GM12878 (cell line): ENCODE measurements at regions not wholly inside any gene's neighbourhood (a gene's known extent, or its start where the extent isn't known, plus 50 kb on each side); places are given as distances from the start of the nearest gene placed in this dataset.
A peak's percentile ranks its signal among the peaks of the same experiment; 100 is the strongest.

ENCODE experiments used
- ATAC-seq: fragments of 200-7000 bp; cut with Tn5 transposase; 3 replicates; pipeline ENCODE4 v1.9.1; 2020; ENCODE audit warnings: mild to moderate bottlenecking, moderate library complexity
- BruUV-seq: library from RNA; stranded (reverse); fragments of 400-500 nt; replicated peaks from 2 replicates; lab custom pipeline; 2021; lab: Mats Ljungman, UMichigan
- CTCF ChIA-PET: fragments of 300-600 bp; sonication (Branson Sonifier 250); formaldehyde crosslinking; extraction: SDS; loops from one replicate; lab custom pipeline; 2021; ENCODE audit warnings: inconsistent platforms; lab: Yijun Ruan, JAX
- POLR2A ChIA-PET: fragments of 350-600 bp; formaldehyde crosslinking; extraction: SDS; loops from one replicate; lab custom pipeline; 2021; ENCODE audit warnings: inconsistent platforms; lab: Charles Lee
- RAD21 ChIA-PET: fragments of 300-600 bp; sonication (Branson Sonifier 250); formaldehyde crosslinking; loops from one replicate; lab custom pipeline; 2023; ENCODE audit warnings: antibody characterized with exemption; ENCODE audit not compliant: unreplicated experiment; lab: Charles Lee
- SMC1A ChIA-PET: fragments of 300-600 bp; sonication (Branson Sonifier 250); formaldehyde crosslinking; loops from one replicate; lab custom pipeline; 2023; ENCODE audit not compliant: unreplicated experiment, uncharacterized antibody; lab: Charles Lee
- DNase-seq: peaks from one replicate; pipeline ENCODE4 v3.0.0-alpha.2; 2011; ENCODE audit warnings: low read depth, low spot score
- FAIRE-seq: peaks from 3 replicates; lab custom pipeline; 2011; peaks lifted over from hg19 to GRCh38; lab: Jason Lieb, UNC
- H2AFZ ChIP-seq: 2 replicates; pipeline ENCODE4 v1.6.0; 2011; ENCODE audit warnings: low read depth, low read length, control low read depth; ENCODE audit not compliant: control insufficient read depth
- H3K27ac ChIP-seq: 2 replicates; pipeline ENCODE4 v1.5.1; 2011; ENCODE audit warnings: control low read depth; ENCODE audit not compliant: control insufficient read depth, insufficient read depth
- H3K27me3 ChIP-seq, 2 experiments: replicated peaks in 1 of 2; 2 replicates each; pipeline versions ENCODE4 v1.6.0 to v1.6.1; 2011; ENCODE audit warnings: low read length in 1 of 2; ENCODE audit not compliant: control insufficient read depth in 2 of 2, insufficient read depth in 2 of 2
- H3K36me3 ChIP-seq, 2 experiments: 2 replicates each; pipeline ENCODE4 v1.5.1; 2011; ENCODE audit warnings: low read length in 1 of 2; ENCODE audit not compliant: control insufficient read depth in 2 of 2, insufficient read depth in 2 of 2
- H3K4me1 ChIP-seq: 2 replicates; pipeline ENCODE4 v1.6.1; 2011; ENCODE audit warnings: mild to moderate bottlenecking, low read length, moderate library complexity, mixed read lengths; ENCODE audit not compliant: control insufficient read depth, insufficient read depth
- H3K4me2 ChIP-seq: 2 replicates; pipeline ENCODE4 v1.6.0; 2011; ENCODE audit warnings: control low read depth; ENCODE audit not compliant: control insufficient read depth, insufficient read depth
- H3K4me3 ChIP-seq: fragments of 200-600 bp; sonication (generic); 2 replicates; pipeline ENCODE4 v1.5.1; 2016
- H3K79me2 ChIP-seq: 2 replicates; pipeline ENCODE4 v1.6.0; 2011; ENCODE audit warnings: low read length; ENCODE audit not compliant: control insufficient read depth, insufficient read depth
- H3K9ac ChIP-seq: 2 replicates; pipeline ENCODE4 v1.8.0; 2011; ENCODE audit warnings: low read length, control low read depth, mixed read lengths; ENCODE audit not compliant: control insufficient read depth, insufficient read depth
- H3K9me3 ChIP-seq: replicated peaks from 3 replicates; pipeline ENCODE4 v1.5.1; 2011; ENCODE audit warnings: mild to moderate bottlenecking, low read length; ENCODE audit not compliant: control insufficient read depth, insufficient read depth
- H4K20me1 ChIP-seq: 2 replicates; pipeline ENCODE4 v1.6.0; 2011; ENCODE audit not compliant: control insufficient read depth, insufficient read depth
- BMI1 ChIP-seq: fragments of 450-650 bp; IDR thresholded peaks from 2 replicates; pipeline ENCODE4 v1.6.1; 2016; ENCODE audit warnings: mild to moderate bottlenecking, moderate library complexity, borderline replicate concordance
- CHD4 ChIP-seq: fragments of 200-600 bp; sonication (generic); IDR thresholded peaks from 2 replicates; pipeline ENCODE4 v1.6.1; 2016; ENCODE audit warnings: mild to moderate bottlenecking
- CUX1 ChIP-seq: IDR thresholded peaks from 2 replicates; pipeline ENCODE4 v1.6.1; 2012; ENCODE audit warnings: improper control_type of control experiment, low read depth, low read length; ENCODE audit not compliant: insufficient replicate concordance
- EP300 ChIP-seq, 2 experiments: fragments of 150-350 bp in 1 of 2; IDR thresholded peaks; 2 replicates each; pipeline ENCODE4 v1.6.1; 2011 to 2012; ENCODE audit warnings: low read depth in 2 of 2, low read length in 2 of 2, borderline replicate concordance in 1 of 2, improper control_type of control experiment in 1 of 2, inconsistent platforms in 1 of 2; ENCODE audit not compliant: control insufficient read depth in 1 of 2
- EZH2 ChIP-seq: IDR thresholded peaks from 2 replicates; pipeline ENCODE4 v1.6.1; 2012; ENCODE audit warnings: low read depth, mild to moderate bottlenecking, control low read depth, inconsistent platforms, low read length, borderline replicate concordance; ENCODE audit not compliant: control insufficient read depth
- NFXL1 ChIP-seq: fragments of 450-650 bp; IDR thresholded peaks from 2 replicates; pipeline ENCODE4 v1.6.1; 2017; ENCODE audit warnings: antibody characterized with exemption, mild to moderate bottlenecking, borderline replicate concordance
- NR2F1 ChIP-seq: fragments of 450-650 bp; conservative IDR thresholded peaks from 2 replicates; pipeline ENCODE4 v1.6.1; 2017; ENCODE audit warnings: mild to moderate bottlenecking
- NRF1 ChIP-seq: conservative IDR thresholded peaks from 2 replicates; pipeline ENCODE4 v1.6.1; 2011; ENCODE audit warnings: mild to moderate bottlenecking, low read depth, low read length, improper control_type of control experiment
- RELA ChIP-seq: fragments of 450-650 bp; IDR thresholded peaks from 2 replicates; pipeline ENCODE4 v1.8.0; 2014; ENCODE audit warnings: borderline replicate concordance; ENCODE audit not compliant: partially characterized antibody
- RUNX3 ChIP-seq: IDR thresholded peaks from 2 replicates; pipeline ENCODE4 v1.6.1; 2012; ENCODE audit warnings: low read length, inconsistent platforms
- SMAD1 ChIP-seq: fragments of 450-650 bp; IDR thresholded peaks from 2 replicates; pipeline ENCODE4 v1.6.1; 2018; ENCODE audit warnings: mild to moderate bottlenecking, low read depth; ENCODE audit not compliant: partially characterized antibody
- ZNF24 ChIP-seq: fragments of 450-650 bp; IDR thresholded peaks from 2 replicates; pipeline ENCODE4 v1.6.1; 2017; ENCODE audit warnings: antibody characterized with exemption, mild to moderate bottlenecking
- ZNF687 ChIP-seq: fragments of 450-650 bp; IDR thresholded peaks from 2 replicates; pipeline ENCODE4 v1.6.1; 2017; ENCODE audit warnings: mild to moderate bottlenecking, moderate library complexity
- ZZZ3 ChIP-seq: IDR thresholded peaks from 2 replicates; pipeline ENCODE4 v1.6.1; 2011; ENCODE audit warnings: low read depth; ENCODE audit not compliant: control insufficient read depth, insufficient read length
- WGBS: methylation state at CpG from one replicate; pipeline ENCODE4 v1.1.6; 2016; ENCODE audit warnings: low lambda C conversion rate; ENCODE audit not compliant: insufficient replicate concordance, insufficient coverage; ENCODE audit errors: missing lambda C conversion rate; 5-methylcytosine and 5-hydroxymethylcytosine counted together
- in situ Hi-C: fragments of 300-500 bp; cut with MboI; formaldehyde crosslinking; loops from 9 replicates; pipeline ENCODE4 v1.14.3; 2018; ENCODE audit warnings: mixed read lengths
- intact Hi-C: fragments of 100-400 bp; cut with micrococcal nuclease; formaldehyde crosslinking; loops from one replicate; pipeline ENCODE4 v1.14.2; 2022; ENCODE audit not compliant: unreplicated experiment

GRCh38 chr1:81582467-81582986 lies 218.2 kb upstream of the ADGRL2 start:
- FAIRE-seq: no peak
- no peaks in the 10 kb centered on the region for H3K36me3 ChIP-seq
- TF ChIP-seq CUX1: no peak
- no peak for TF ChIP-seq SMAD1
- TF ChIP-seq EZH2: no peak
- TF ChIP-seq EP300 (IDR thresholded peaks at IDR 0.05; ENCODE audit: borderline replicate concordance in 1 of 2, control insufficient read depth in 1 of 2, low read depth in 2 of 2, low read length in 2 of 2): peak in 1 of 2 experiments; percentile 66; a peak in 3 of 4 replicates
- peak; percentile 57 for TF ChIP-seq RUNX3
- no peak for TF ChIP-seq CHD4
- no peak for TF ChIP-seq NRF1
- peak; percentile 74 for TF ChIP-seq BMI1
- peak; percentile 69 for TF ChIP-seq ZNF24
- peak; percentile 16 for TF ChIP-seq RELA
- TF ChIP-seq NR2F1: peak; percentile 86; the same call in 1 of the 2 replicates
- 0 out of 2 replicates have a peak, but pooled peaks have one; percentile 74 for TF ChIP-seq ZNF687
- no peak for TF ChIP-seq NFXL1
- TF ChIP-seq ZZZ3: no peak

More at GRCh38 chr1:81582467-81582986, 218.2 kb upstream of the ADGRL2 start:
- H3K4me3 ChIP-seq: no peak overlapping the region
- ATAC-seq (peak; percentile 88), DNase-seq (peak; percentile 21)
- peaks cover 0 to 3% of the 10 kb centered on the region in 2 experiments; a peak in 2 of 4 replicates for H3K27me3 ChIP-seq
- no TSS peak for BruUV-seq
- ChIA-PET SMC1A (interaction anchor here (0.7 to 18.8 kb wide), 6 partner anchors 10 to 175 kb away, joined by 3 to 210 read pairs (median 42); no protein-coding TSS in a partner anchor), RAD21 (interaction anchor here (1.5 to 3.3 kb wide), 4 partner anchors 15 to 31 kb away, joined by 6 to 25 read pairs (median 12); no protein-coding TSS in a partner anchor), CTCF (interaction anchor here (1.9 to 9.2 kb wide), 2 partner anchors 9 to 32 kb away, joined by 6 to 63 read pairs; no protein-coding TSS in a partner anchor), POLR2A (interaction anchor here (0.8 kb wide), 1 partner anchor 78 kb away, joined by 3 read pairs; no protein-coding TSS in a partner anchor)
- in situ Hi-C loops: no loop called here
- H3K9me3 ChIP-seq: no peaks in the 10 kb centered on the region
- H2AFZ ChIP-seq: no peak overlapping the region
- H4K20me1 ChIP-seq: no peaks in the 10 kb centered on the region
- H3K4me1 ChIP-seq: no peaks in the 10 kb centered on the region
- no peaks in the 10 kb centered on the region for H3K79me2 ChIP-seq
- WGBS: 0% methylated on average over 2 of the region's 2 CpGs
- intact Hi-C loops: no loop called here
- H3K4me2 ChIP-seq: no peak overlapping the region
- no peak overlapping the region for H3K9ac ChIP-seq
- H3K27ac ChIP-seq: no peak overlapping the region
